K562 (cell line): ENCODE measurements at regions not wholly inside any gene's neighbourhood (a gene's known extent, or its start where the extent isn't known, plus 50 kb on each side); places are given as distances from the start of the nearest gene placed in this dataset.

ENCODE experiments used
- ATAC-seq: fragments of 200-7000 bp; cut with Tn5 transposase; 3 replicates; pipeline ENCODE4 v1.9.1; 2020; ENCODE audit warnings: moderate library complexity
- BruUV-seq: library from RNA; stranded (reverse); fragments of 400-500 nt; replicated peaks from 2 replicates; lab custom pipeline; 2021; lab: Mats Ljungman, UMichigan
- CTCF ChIA-PET: fragments of 300-600 bp; formaldehyde crosslinking; extraction: SDS; loops from one replicate; lab custom pipeline; 2021; ENCODE audit warnings: low intra/inter-chr PET ratio; lab: Yijun Ruan, JAX
- POLR2A ChIA-PET: fragments of 300-600, 350-650 bp; sonication (Branson Sonifier 250); formaldehyde crosslinking; extraction: SDS; loops from one replicate; lab custom pipeline; 2021; ENCODE audit warnings: antibody characterized with exemption, inconsistent platforms; lab: Yijun Ruan, JAX
- DNase-seq, 4 experiments: peaks; one replicate each; pipeline versions ENCODE4 v3.0.0 to v3.0.0-alpha.2; 2011 to 2018; ENCODE audit warnings: low spot score in 3 of 4, mixed read lengths in 3 of 4; ENCODE audit errors: extremely low read depth in 1 of 4
- FAIRE-seq: peaks from 2 replicates; lab custom pipeline; 2011; peaks lifted over from hg19 to GRCh38; lab: Jason Lieb, UNC
- H2AFZ ChIP-seq: 2 replicates; pipeline ENCODE4 v1.6.0; 2011; ENCODE audit warnings: low read depth, low read length, control low read depth, inconsistent platforms
- H3K27ac ChIP-seq: fragments of 200-600 bp; 3 replicates; pipeline ENCODE4 v1.8.0; 2011; ENCODE audit warnings: low read depth, mild to moderate bottlenecking, control low read depth, inconsistent platforms, low read length, moderate library complexity, mixed read lengths; ENCODE audit errors: extremely low read depth
- H3K27me3 ChIP-seq, 2 experiments: fragments of 300-600 bp in 1 of 2; 2 replicates in 1 of 2; 3 replicates in 1 of 2; pipeline versions ENCODE4 v1.6.0 to v1.8.0; 2011; ENCODE audit warnings: inconsistent platforms in 2 of 2, low read length in 2 of 2, mild to moderate bottlenecking in 1 of 2, mixed read lengths in 1 of 2, moderate library complexity in 1 of 2; ENCODE audit not compliant: control insufficient read depth in 2 of 2, insufficient read depth in 2 of 2
- H3K36me3 ChIP-seq: fragments of 300-600 bp; 3 replicates; pipeline ENCODE4 v1.8.0; 2011; ENCODE audit warnings: mild to moderate bottlenecking, low read length, inconsistent platforms; ENCODE audit not compliant: control insufficient read depth, insufficient read depth
- H3K4me1 ChIP-seq, 2 experiments: fragments of 200-600 bp in 1 of 2; replicated peaks in 1 of 2; 2 replicates in 1 of 2; 3 replicates in 1 of 2; pipeline versions ENCODE4 v1.5.1 to v1.8.0; 2011; ENCODE audit warnings: inconsistent platforms in 2 of 2, low read length in 2 of 2, mild to moderate bottlenecking in 1 of 2, mixed read lengths in 1 of 2, moderate library complexity in 1 of 2; ENCODE audit not compliant: control insufficient read depth in 2 of 2, insufficient read depth in 2 of 2
- H3K4me2 ChIP-seq: 2 replicates; pipeline ENCODE4 v1.6.1; 2011; ENCODE audit warnings: low read length, control low read depth, inconsistent platforms, mixed read lengths; ENCODE audit not compliant: insufficient read depth
- H3K4me3 ChIP-seq: fragments of 200-600 bp; sonication (generic), shearing (Covaris generic); 2 replicates; pipeline ENCODE4 v1.5.1; 2016; ENCODE audit warnings: control low read depth, inconsistent platforms
- H3K79me2 ChIP-seq: fragments of 200-600 bp; 3 replicates; pipeline ENCODE4 v1.8.0; 2011; ENCODE audit warnings: low read length, inconsistent platforms; ENCODE audit not compliant: control insufficient read depth, insufficient read depth
- H3K9ac ChIP-seq, 2 experiments: 2 replicates each; pipeline versions ENCODE4 v1.6.0 to v1.6.1; 2011; ENCODE audit warnings: low read depth in 2 of 2, low read length in 2 of 2, control low read depth in 1 of 2, inconsistent platforms in 1 of 2, mild to moderate bottlenecking in 1 of 2, mixed read lengths in 1 of 2; ENCODE audit not compliant: insufficient read depth in 1 of 2
- H3K9me1 ChIP-seq: one replicate; pipeline ENCODE4 v1.6.0; 2011; ENCODE audit warnings: inconsistent platforms, mild to moderate bottlenecking, low read length, moderate library complexity; ENCODE audit not compliant: control insufficient read depth, insufficient read depth
- H3K9me3 ChIP-seq: replicated peaks from 2 replicates; pipeline ENCODE4 v1.5.1; 2011; ENCODE audit warnings: low read depth, low read length, inconsistent platforms; ENCODE audit not compliant: control insufficient read depth, insufficient read depth
- H4K20me1 ChIP-seq: replicated peaks from 2 replicates; pipeline ENCODE4 v1.6.1; 2011; ENCODE audit warnings: low read length, inconsistent platforms, mixed read lengths; ENCODE audit not compliant: control insufficient read depth, insufficient read depth
- GTF2A2 ChIP-seq: IDR thresholded peaks from 2 replicates; pipeline ENCODE4 v1.6.1; 2016; ENCODE audit warnings: mild to moderate bottlenecking, missing genetic modification characterization, missing compliant biosample characterization
- HNRNPLL ChIP-seq: fragments of 200-400 bp; formaldehyde crosslinking; IDR thresholded peaks from 2 replicates; pipeline ENCODE4 v1.6.1; 2017; ENCODE audit warnings: low read length, low read depth, mild to moderate bottlenecking; ENCODE audit not compliant: poor library complexity, severe bottlenecking
- RBM25 ChIP-seq: fragments of 200-400 bp; formaldehyde crosslinking; IDR thresholded peaks from 2 replicates; pipeline ENCODE4 v1.6.1; 2018; ENCODE audit warnings: low read length, low read depth, moderate library complexity; ENCODE audit not compliant: severe bottlenecking
- ZFP36 ChIP-seq: fragments of 150-350 bp; IDR thresholded peaks from 2 replicates; pipeline ENCODE4 v1.6.1; 2018; ENCODE audit warnings: low read length, low read depth; ENCODE audit not compliant: partially characterized antibody
- WGBS: fragments of 100-300 bp; shearing (Covaris generic); methylation state at CpG from one replicate; pipeline ENCODE4 v1.1.6; 2016; ENCODE audit warnings: low coverage, mixed read lengths; ENCODE audit not compliant: insufficient coverage; ENCODE audit errors: missing lambda C conversion rate; 5-methylcytosine and 5-hydroxymethylcytosine counted together
- in situ Hi-C: fragments of 300-500 bp; cut with MboI; formaldehyde crosslinking; loops from 4 replicates; pipeline ENCODE4 v1.15.0; 2018; ENCODE audit warnings: inconsistent platforms, mixed read lengths
- intact Hi-C: fragments of 100-400 bp; cut with micrococcal nuclease; formaldehyde crosslinking; loops from 2 replicates; pipeline ENCODE4 v1.14.2; 2022
- TF ChIP-seq, protein P1 (sequence below): fragments of 250-450 bp; sonication (Bioruptor Pico); IDR thresholded peaks from 2 replicates; pipeline ENCODE4 v1.4.0; 2020; ENCODE audit warnings: borderline replicate concordance

DNA sequence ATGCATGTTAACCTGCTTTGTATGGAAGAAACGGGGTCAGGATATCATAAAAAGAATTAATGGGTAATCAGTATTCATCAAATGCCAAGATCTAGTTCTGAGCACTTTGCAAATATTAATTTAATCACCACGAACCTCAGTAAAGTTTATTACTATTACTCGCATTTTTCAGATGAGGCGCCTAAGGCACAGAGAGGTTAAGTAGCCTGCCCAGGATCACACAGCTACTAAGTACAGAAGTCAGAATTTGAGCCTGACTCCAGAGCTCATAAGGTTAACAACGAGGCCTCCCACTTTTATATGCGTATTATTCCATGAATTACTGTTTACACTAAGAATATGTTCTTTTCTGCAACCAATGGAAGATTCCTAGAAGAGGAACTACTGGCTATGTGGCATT lies 109.6 kb upstream of the KLF13 start:
- DNase-seq (no peak), FAIRE-seq (no peak), ATAC-seq (no peak)
- H3K27ac ChIP-seq: no peak overlapping the region
- H3K9me1 ChIP-seq: no peaks in the 10 kb centered on the region
- no TSS peak for BruUV-seq
- H3K9me3 ChIP-seq: no peaks in the 10 kb centered on the region
- TF ChIP-seq GTF2A2 (tag) (no peak), ZFP36 (peak; percentile 46), RBM25 (peak; percentile 65), HNRNPLL (no peak)
- TF ChIP-seq, protein P1, sequence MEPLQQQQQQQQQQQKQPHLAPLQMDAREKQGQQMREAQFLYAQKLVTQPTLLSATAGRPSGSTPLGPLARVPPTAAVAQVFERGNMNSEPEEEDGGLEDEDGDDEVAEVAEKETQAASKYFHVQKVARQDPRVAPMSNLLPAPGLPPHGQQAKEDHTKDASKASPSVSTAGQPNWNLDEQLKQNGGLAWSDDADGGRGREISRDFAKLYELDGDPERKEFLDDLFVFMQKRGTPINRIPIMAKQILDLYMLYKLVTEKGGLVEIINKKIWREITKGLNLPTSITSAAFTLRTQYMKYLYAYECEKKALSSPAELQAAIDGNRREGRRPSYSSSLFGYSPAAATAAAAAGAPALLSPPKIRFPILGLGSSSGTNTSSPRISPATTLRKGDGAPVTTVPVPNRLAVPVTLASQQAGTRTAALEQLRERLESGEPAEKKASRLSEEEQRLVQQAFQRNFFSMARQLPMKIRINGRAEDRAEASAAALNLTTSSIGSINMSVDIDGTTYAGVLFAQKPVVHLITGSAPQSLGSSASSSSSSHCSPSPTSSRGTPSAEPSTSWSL: no peak
- CTCF ChIA-PET: no interaction called here
- no peak overlapping the region for H3K4me2 ChIP-seq
- POLR2A ChIA-PET: no interaction called here
- no peaks in the 10 kb centered on the region for H3K79me2 ChIP-seq
- in situ Hi-C loops: no loop called here
- H2AFZ ChIP-seq: no peak overlapping the region
- WGBS: 8% methylated on average over 6 of the region's 6 CpGs
- peaks cover 4% of the 10 kb centered on the region for H4K20me1 ChIP-seq
- no peak overlapping the region for H3K9ac ChIP-seq
- intact Hi-C loops: loop anchor here (5.0 kb wide), 1 partner anchor 270 kb away; no protein-coding TSS in a partner anchor
- H3K27me3 ChIP-seq: peaks cover 11 to 29% of the 10 kb centered on the region in 2 experiments; a peak in 4 of 5 replicates
- H3K36me3 ChIP-seq: no peaks in the 10 kb centered on the region
- peaks cover 0 to 18% of the 10 kb centered on the region in 2 experiments; a peak in 2 of 5 replicates for H3K4me1 ChIP-seq
- no peak overlapping the region for H3K4me3 ChIP-seq
